ENCODE measurements at regions not wholly inside any gene's neighbourhood (a gene's known extent, or its start where the extent isn't known, plus 50 kb on each side); places are given as distances from the start of the nearest gene placed in this dataset.
"Not testable (repeated sequence)": the region's sequence is repeated elsewhere in the genome, so short reads cannot be mapped to it uniquely, and the experiment has no call there.

- H3K27me3 ChIP-seq (ENCODE audit: control insufficient read depth in 3 of 3, insufficient read depth in 3 of 3, low read length in 3 of 3); H3K36me3 ChIP-seq (ENCODE audit: control insufficient read depth in 3 of 3, insufficient read depth in 2 of 3, low read depth in 1 of 3, low read length in 3 of 3); H3K27ac ChIP-seq (ENCODE audit: low read depth in 1 of 3, low read length in 2 of 3); H3K4me3 ChIP-seq (ENCODE audit: low read depth in 1 of 3, low read length in 3 of 3); H3K4me1 ChIP-seq (ENCODE audit: control insufficient read depth in 3 of 3, insufficient read depth in 2 of 3, low read depth in 1 of 3, low read length in 2 of 3); DNase-seq; FAIRE-seq: not testable (repeated sequence)
- 60 to 70% (median 66%) methylated on average over 2 of the region's 2 CpGs for WGBS, 3 donors
- peaks cover 5 to 49% of the 10 kb centered on the region in 2 donors for H3K9me3 ChIP-seq (ENCODE audit: control insufficient read depth in 2 of 2, insufficient read depth in 1 of 2, low read depth in 1 of 2, low read length in 1 of 2)
Observed at GRCh38 chr4:49215082-49215479, 229.0 kb downstream of the CWH43 start.

- H3K27ac ChIP-seq (ENCODE audit: low read depth in 1 of 3, low read length in 2 of 3); H3K4me1 ChIP-seq (ENCODE audit: control insufficient read depth in 3 of 3, insufficient read depth in 2 of 3, low read depth in 1 of 3, low read length in 2 of 3); FAIRE-seq; H3K4me3 ChIP-seq (ENCODE audit: low read depth in 1 of 3, low read length in 3 of 3); DNase-seq; H3K27me3 ChIP-seq (ENCODE audit: control insufficient read depth in 3 of 3, insufficient read depth in 3 of 3, low read length in 3 of 3); H3K36me3 ChIP-seq (ENCODE audit: control insufficient read depth in 3 of 3, insufficient read depth in 2 of 3, low read depth in 1 of 3, low read length in 3 of 3): not testable (repeated sequence)
- 58 to 61% (median 59%) methylated on average over 3 of the region's 3 CpGs for WGBS, 3 donors
- peaks cover 7 to 50% of the 10 kb centered on the region in 2 donors for H3K9me3 ChIP-seq (ENCODE audit: control insufficient read depth in 2 of 2, insufficient read depth in 1 of 2, low read depth in 1 of 2, low read length in 1 of 2)
Observed at GRCh38 chr4:49216606-49217005, 230.5 kb downstream of the CWH43 start.

- no peak overlapping the region for H3K4me3 ChIP-seq (ENCODE audit: low read depth in 1 of 3, low read length in 3 of 3)
- DNase-seq, result no peak
- H3K27ac ChIP-seq (ENCODE audit: low read depth in 1 of 3, low read length in 2 of 3), result no peak overlapping the region
- H3K36me3 ChIP-seq (ENCODE audit: control insufficient read depth in 3 of 3, insufficient read depth in 2 of 3, low read depth in 1 of 3, low read length in 3 of 3), result no peaks in the 10 kb centered on the region
- no peaks in the 10 kb centered on the region for H3K27me3 ChIP-seq (ENCODE audit: control insufficient read depth in 3 of 3, insufficient read depth in 3 of 3, low read length in 3 of 3)
- H3K9me3 ChIP-seq (ENCODE audit: control insufficient read depth in 2 of 2, insufficient read depth in 1 of 2, low read depth in 1 of 2, low read length in 1 of 2), result peaks cover 5 to 43% of the 10 kb centered on the region in 2 donors
- H3K4me1 ChIP-seq (ENCODE audit: control insufficient read depth in 3 of 3, insufficient read depth in 2 of 3, low read depth in 1 of 3, low read length in 2 of 3), result no peaks in the 10 kb centered on the region
- no peak for FAIRE-seq
Observed at GRCh38 chr4:49217492-49217891, 231.4 kb downstream of the CWH43 start.

- 54 to 62% (median 58%) methylated on average over 3 of the region's 3 CpGs for WGBS, 3 donors
- not testable (repeated sequence) for H3K27me3 ChIP-seq (ENCODE audit: control insufficient read depth in 3 of 3, insufficient read depth in 3 of 3, low read length in 3 of 3); H3K36me3 ChIP-seq (ENCODE audit: control insufficient read depth in 3 of 3, insufficient read depth in 2 of 3, low read depth in 1 of 3, low read length in 3 of 3); FAIRE-seq; H3K27ac ChIP-seq (ENCODE audit: low read depth in 1 of 3, low read length in 2 of 3); DNase-seq; H3K4me3 ChIP-seq (ENCODE audit: low read depth in 1 of 3, low read length in 3 of 3); H3K4me1 ChIP-seq (ENCODE audit: control insufficient read depth in 3 of 3, insufficient read depth in 2 of 3, low read depth in 1 of 3, low read length in 2 of 3)
- H3K9me3 ChIP-seq (ENCODE audit: control insufficient read depth in 2 of 2, insufficient read depth in 1 of 2, low read depth in 1 of 2, low read length in 1 of 2), result peaks cover 5 to 40% of the 10 kb centered on the region in 2 donors
Observed at GRCh38 chr4:49218094-49218493, 232.0 kb downstream of the CWH43 start.

- H3K4me3 ChIP-seq (ENCODE audit: low read depth in 1 of 3, low read length in 3 of 3); DNase-seq; H3K36me3 ChIP-seq (ENCODE audit: control insufficient read depth in 3 of 3, insufficient read depth in 2 of 3, low read depth in 1 of 3, low read length in 3 of 3); H3K4me1 ChIP-seq (ENCODE audit: control insufficient read depth in 3 of 3, insufficient read depth in 2 of 3, low read depth in 1 of 3, low read length in 2 of 3); H3K27ac ChIP-seq (ENCODE audit: low read depth in 1 of 3, low read length in 2 of 3); FAIRE-seq; H3K27me3 ChIP-seq (ENCODE audit: control insufficient read depth in 3 of 3, insufficient read depth in 3 of 3, low read length in 3 of 3): not testable (repeated sequence)
- peaks cover 5 to 32% of the 10 kb centered on the region in 2 donors for H3K9me3 ChIP-seq (ENCODE audit: control insufficient read depth in 2 of 2, insufficient read depth in 1 of 2, low read depth in 1 of 2, low read length in 1 of 2)
Observed at GRCh38 chr4:49218931-49219330, 232.9 kb downstream of the CWH43 start.

GRCh38 chr4:49219489-49220225 is 233.6 kb downstream of the CWH43 start:
- H3K27me3 ChIP-seq (ENCODE audit: control insufficient read depth in 3 of 3, insufficient read depth in 3 of 3, low read length in 3 of 3); DNase-seq; FAIRE-seq; H3K27ac ChIP-seq (ENCODE audit: low read depth in 1 of 3, low read length in 2 of 3); H3K4me3 ChIP-seq (ENCODE audit: low read depth in 1 of 3, low read length in 3 of 3); H3K36me3 ChIP-seq (ENCODE audit: control insufficient read depth in 3 of 3, insufficient read depth in 2 of 3, low read depth in 1 of 3, low read length in 3 of 3); H3K4me1 ChIP-seq (ENCODE audit: control insufficient read depth in 3 of 3, insufficient read depth in 2 of 3, low read depth in 1 of 3, low read length in 2 of 3): not testable (repeated sequence)
- peaks cover 5 to 25% of the 10 kb centered on the region in 2 donors for H3K9me3 ChIP-seq (ENCODE audit: control insufficient read depth in 2 of 2, insufficient read depth in 1 of 2, low read depth in 1 of 2, low read length in 1 of 2)
- WGBS, 3 donors, result 30 to 41% (median 41%) methylated on average over 4 of the region's 4 CpGs

- no peak for DNase-seq
- WGBS, 3 donors, result 27 to 36% (median 34%) methylated on average over 4 of the region's 4 CpGs
- H3K4me3 ChIP-seq (ENCODE audit: low read depth in 1 of 3, low read length in 3 of 3), result no peak overlapping the region
- H3K9me3 ChIP-seq (ENCODE audit: control insufficient read depth in 2 of 2, insufficient read depth in 1 of 2, low read depth in 1 of 2, low read length in 1 of 2), result peaks cover 5 to 20% of the 10 kb centered on the region in 2 donors
- no peak overlapping the region for H3K27ac ChIP-seq (ENCODE audit: low read depth in 1 of 3, low read length in 2 of 3)
- no peaks in the 10 kb centered on the region for H3K36me3 ChIP-seq (ENCODE audit: control insufficient read depth in 3 of 3, insufficient read depth in 2 of 3, low read depth in 1 of 3, low read length in 3 of 3)
- no peaks in the 10 kb centered on the region for H3K4me1 ChIP-seq (ENCODE audit: control insufficient read depth in 3 of 3, insufficient read depth in 2 of 3, low read depth in 1 of 3, low read length in 2 of 3)
- no peaks in the 10 kb centered on the region for H3K27me3 ChIP-seq (ENCODE audit: control insufficient read depth in 3 of 3, insufficient read depth in 3 of 3, low read length in 3 of 3)
- FAIRE-seq, result no peak
Observed at GRCh38 chr4:49221209-49221608, 235.1 kb downstream of the CWH43 start.

- not testable (repeated sequence) for H3K4me1 ChIP-seq (ENCODE audit: control insufficient read depth in 3 of 3, insufficient read depth in 2 of 3, low read depth in 1 of 3, low read length in 2 of 3); DNase-seq; H3K27ac ChIP-seq (ENCODE audit: low read depth in 1 of 3, low read length in 2 of 3); FAIRE-seq; H3K36me3 ChIP-seq (ENCODE audit: control insufficient read depth in 3 of 3, insufficient read depth in 2 of 3, low read depth in 1 of 3, low read length in 3 of 3); H3K27me3 ChIP-seq (ENCODE audit: control insufficient read depth in 3 of 3, insufficient read depth in 3 of 3, low read length in 3 of 3); H3K4me3 ChIP-seq (ENCODE audit: low read depth in 1 of 3, low read length in 3 of 3)
- 50 to 54% (median 53%) methylated on average over 1 of the region's 1 CpG for WGBS, 3 donors
- peaks cover 5 to 12% of the 10 kb centered on the region in 2 donors for H3K9me3 ChIP-seq (ENCODE audit: control insufficient read depth in 2 of 2, insufficient read depth in 1 of 2, low read depth in 1 of 2, low read length in 1 of 2)
Observed at GRCh38 chr4:49222810-49223209, 236.7 kb downstream of the CWH43 start.
